IPS-15b (cell line): ENCODE measurements at regions not wholly inside any gene's neighbourhood (a gene's known extent, or its start where the extent isn't known, plus 50 kb on each side); places are given as distances from the start of the nearest gene placed in this dataset.
"Not testable (repeated sequence)": the region's sequence is repeated elsewhere in the genome, so short reads cannot be mapped to it uniquely, and the experiment has no call there.

ENCODE experiments used
- H3K27me3 ChIP-seq: one replicate; pipeline ENCODE4 v1.6.1; 2013; ENCODE audit warnings: low read length; ENCODE audit not compliant: control insufficient read depth, insufficient read depth
- H3K36me3 ChIP-seq: one replicate; pipeline ENCODE4 v1.6.1; 2013; ENCODE audit warnings: low read length; ENCODE audit not compliant: control insufficient read depth, insufficient read depth
- H3K4me1 ChIP-seq: one replicate; pipeline ENCODE4 v1.6.1; 2013; ENCODE audit warnings: mild to moderate bottlenecking, low read length; ENCODE audit not compliant: control insufficient read depth, insufficient read depth
- H3K4me3 ChIP-seq: one replicate; pipeline ENCODE4 v1.5.1; 2013; ENCODE audit warnings: low read depth, low read length
- H3K9ac ChIP-seq: one replicate; pipeline ENCODE4 v1.6.1; 2013; ENCODE audit warnings: low read depth, mild to moderate bottlenecking, low read length
- H3K9me3 ChIP-seq: one replicate; pipeline ENCODE4 v1.6.1; 2013; ENCODE audit warnings: mild to moderate bottlenecking, low read length; ENCODE audit not compliant: control insufficient read depth, insufficient read depth

DNA sequence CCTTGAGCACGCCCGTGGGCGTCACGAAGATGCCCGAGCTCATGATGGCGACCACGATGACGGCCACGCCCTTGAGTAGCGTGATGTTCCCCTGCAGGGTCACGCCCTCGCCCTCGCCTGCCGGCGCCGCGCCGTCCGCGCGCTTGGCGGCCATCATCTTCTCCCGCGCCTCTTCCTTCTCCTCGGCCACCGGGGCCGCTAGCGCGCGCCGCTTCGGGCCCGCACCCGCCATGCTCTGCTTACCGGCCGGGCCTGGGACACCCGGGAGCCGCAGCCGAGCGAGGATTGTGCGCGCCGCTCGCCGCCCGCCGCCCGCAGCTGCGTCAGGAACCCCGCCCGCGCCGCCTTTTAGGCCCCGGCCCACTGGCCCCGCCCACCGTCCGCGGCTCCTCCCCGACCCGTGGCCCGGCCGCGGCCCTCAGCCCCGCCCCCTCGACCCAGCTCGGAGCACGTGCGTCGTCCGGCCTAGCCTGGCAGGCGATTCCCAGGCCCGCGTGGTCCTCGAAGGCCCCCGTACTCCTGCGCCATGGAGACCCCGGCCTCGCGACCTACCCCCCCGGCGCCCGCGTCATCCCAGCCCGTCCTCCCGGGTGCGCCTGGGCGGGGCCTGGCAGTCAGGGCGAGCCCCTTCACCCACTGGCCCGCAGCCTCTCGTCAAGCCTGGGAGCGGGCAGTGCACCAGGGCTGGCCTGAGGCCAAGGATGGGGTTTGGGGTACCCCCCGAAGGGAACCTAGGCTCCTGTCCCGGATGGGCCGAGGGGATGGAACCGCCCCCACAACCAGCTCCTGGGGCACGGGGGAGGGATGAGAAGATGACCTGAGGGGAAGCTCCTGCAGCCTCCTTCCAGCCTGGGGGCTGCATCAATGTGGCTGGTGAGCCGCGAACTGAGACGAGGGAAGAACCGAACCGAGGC, 79.0 kb upstream of the METTL9 start:
- H3K9ac ChIP-seq, result peak overlapping the region; percentile 83
- H3K4me1 ChIP-seq, H3K27me3 ChIP-seq, H3K36me3 ChIP-seq, H3K9me3 ChIP-seq: not testable (repeated sequence)
- H3K4me3 ChIP-seq, result peak overlapping the region; percentile 87

DNA sequence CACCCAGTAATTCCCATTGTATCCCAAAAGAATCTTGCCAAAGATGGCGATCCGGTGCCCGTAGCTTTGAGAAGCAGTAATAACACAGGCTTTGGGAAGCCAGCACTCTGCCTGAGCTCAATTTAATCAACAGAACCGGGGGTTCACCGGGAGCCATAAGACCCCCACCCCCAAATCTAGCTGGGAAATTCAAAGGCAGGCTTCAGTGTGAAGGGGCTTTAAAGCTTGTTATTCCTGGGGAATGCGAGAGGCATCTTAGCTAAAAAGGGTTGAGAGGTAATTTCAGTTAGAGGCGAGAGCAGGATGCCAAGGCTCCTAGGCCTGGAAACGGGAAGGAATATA, 78.4 kb upstream of the METTL9 start:
- not testable (repeated sequence) for H3K27me3 ChIP-seq, H3K9me3 ChIP-seq, H3K36me3 ChIP-seq, H3K4me1 ChIP-seq
- Histone ChIP-seq H3K9ac (peak overlapping the region; percentile 37), H3K4me3 (peak overlapping the region; percentile 71)

DNA sequence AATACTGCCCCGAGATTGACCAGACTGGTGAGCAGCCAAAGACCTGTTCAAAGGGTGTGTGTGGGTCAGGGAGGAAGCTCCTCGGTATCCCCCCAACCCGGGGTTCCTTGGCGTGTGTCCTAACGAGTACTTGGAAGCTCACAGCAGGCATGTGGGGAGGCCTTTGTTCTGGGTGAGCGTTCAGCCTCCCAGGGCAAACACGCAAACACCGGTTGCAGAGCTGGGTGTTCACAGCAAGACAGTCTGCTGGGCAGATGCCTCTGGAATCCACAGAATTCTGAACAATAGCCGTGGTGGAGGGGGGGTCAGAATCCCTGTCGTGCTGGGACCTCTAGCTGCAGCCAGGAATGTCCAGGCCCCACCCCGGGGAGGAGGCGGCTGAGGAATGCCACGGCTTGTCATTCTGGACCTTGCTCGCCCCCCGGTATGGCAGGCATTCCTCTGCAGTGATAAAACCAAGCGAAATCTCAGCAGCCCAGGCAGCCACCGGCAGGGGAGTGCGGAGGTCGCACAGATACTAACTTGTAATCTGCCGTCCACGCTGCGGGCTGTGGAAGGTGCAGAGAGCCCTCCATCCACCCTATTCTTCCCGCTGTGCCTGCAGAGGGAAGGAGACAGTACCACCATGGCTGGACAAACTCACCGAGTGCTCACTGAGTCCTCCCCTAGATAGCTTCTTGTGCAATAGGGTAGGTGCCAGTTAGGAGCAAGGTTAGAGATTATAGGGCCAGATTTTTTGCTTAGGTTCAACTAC, 77.8 kb upstream of the METTL9 start:
- not testable (repeated sequence) for H3K4me1 ChIP-seq, H3K9me3 ChIP-seq, H3K36me3 ChIP-seq, H3K27me3 ChIP-seq
- H3K4me3 ChIP-seq, result peak overlapping the region; percentile 71
- H3K9ac ChIP-seq, result peak overlapping the region; percentile 26

DNA sequence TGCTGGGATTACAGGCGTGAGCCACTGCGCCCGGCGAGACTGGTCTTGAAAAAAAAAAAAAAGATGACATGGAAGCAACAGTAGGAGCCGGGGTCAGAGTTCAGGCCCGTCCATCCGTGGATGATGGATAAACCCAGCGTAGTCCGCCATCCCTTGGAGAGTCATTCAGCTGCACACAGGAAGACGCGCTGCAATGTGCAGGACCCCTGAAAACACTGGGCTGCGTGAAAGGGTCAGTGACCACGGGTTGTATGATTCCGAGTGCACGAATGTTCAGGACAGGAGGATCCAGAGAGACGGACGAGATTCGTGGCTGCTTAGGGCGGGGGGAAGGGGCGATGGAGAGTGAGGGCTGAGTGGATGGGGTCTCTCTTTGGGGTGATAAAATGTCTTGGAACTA, 76.5 kb upstream of the METTL9 start:
- not testable (repeated sequence) for H3K9ac ChIP-seq, H3K9me3 ChIP-seq, H3K4me1 ChIP-seq, H3K36me3 ChIP-seq, H3K4me3 ChIP-seq, H3K27me3 ChIP-seq

DNA sequence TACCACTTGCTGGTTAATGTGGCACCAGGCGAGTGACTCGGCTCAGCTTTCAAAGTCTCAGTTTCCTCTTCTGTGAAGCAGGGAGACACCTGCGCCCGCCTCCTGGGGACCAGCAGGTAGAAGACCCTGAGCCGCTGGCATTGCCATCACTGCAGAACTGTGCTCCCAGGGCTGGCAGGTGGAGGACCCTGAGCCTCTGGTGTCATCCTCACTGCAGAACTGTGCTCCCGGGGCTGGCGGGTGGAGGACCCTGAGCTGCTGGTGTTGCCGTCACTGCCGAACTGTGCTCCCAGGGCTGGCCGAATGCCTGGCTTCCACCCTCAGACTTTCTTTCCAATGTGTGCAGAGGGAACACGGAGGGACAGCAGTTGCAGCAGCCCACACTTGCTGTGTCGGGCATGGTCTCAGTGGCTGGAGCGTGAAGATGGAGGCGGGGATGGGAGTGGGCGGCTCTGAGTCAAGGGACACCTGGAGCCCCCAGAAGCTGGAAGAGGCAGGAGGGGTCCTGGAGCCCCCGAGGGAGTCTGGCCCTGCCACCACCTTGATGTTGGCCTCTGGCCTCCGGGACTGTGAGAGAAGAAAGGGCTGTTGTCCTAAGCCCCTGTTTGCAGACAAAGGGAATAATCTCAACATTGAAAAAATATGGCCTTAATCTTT, 75.8 kb upstream of the METTL9 start:
- Histone ChIP-seq H3K4me1 (peaks cover 8% of the 10 kb centered on the region), H3K9me3 (no peaks in the 10 kb centered on the region), H3K9ac (no peak overlapping the region), H3K4me3 (no peak overlapping the region), H3K36me3 (no peaks in the 10 kb centered on the region), H3K27me3 (no peaks in the 10 kb centered on the region)

DNA sequence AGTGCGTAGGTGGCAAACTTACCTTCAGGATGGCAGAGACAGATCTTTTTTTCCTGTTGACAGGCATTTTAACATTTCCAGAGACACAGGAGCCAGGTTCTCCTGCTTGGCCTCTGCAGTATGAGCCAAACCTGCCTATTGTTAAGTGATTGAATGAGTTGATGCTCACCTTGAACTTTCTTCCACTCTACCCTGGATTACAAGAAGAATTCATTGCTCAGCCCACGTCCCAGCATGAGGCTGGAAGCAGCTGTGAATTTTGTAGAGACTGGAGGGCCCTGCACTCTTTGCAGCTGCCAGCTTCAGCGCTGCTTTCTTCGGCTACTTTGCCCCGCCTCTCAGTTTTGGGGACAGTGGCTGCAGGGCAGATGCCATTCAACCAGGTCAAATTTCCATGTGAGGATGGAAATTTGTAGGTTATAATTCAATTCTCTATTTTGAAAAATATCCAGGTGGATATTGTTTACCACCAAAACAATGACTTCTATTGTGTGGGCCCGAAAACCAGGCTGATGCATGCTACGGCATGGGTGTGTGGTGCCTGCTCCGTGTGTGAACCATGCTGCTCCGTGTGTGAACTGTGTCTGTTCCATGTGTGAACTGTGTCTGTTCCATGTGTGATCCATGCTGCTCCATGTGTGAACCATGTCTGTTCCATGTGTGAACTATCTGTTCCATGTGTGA, 75.2 kb upstream of the METTL9 start:
- Histone ChIP-seq H3K4me3 (no peak overlapping the region), H3K27me3 (no peaks in the 10 kb centered on the region), H3K4me1 (peaks cover 8% of the 10 kb centered on the region), H3K36me3 (no peaks in the 10 kb centered on the region), H3K9me3 (no peaks in the 10 kb centered on the region), H3K9ac (no peak overlapping the region)

DNA sequence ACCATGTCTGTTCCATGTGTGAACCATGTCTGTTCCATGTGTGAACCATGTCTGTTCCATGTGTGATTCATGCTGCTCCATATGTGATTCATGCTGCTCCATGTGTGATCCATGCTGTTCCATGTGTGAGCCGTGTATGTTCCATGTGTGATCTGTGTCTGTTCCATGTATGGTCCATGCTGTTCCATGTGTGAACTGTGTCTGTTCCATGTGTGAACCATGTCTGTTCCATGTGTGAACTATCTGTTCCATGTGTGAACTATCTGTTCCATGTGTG, 74.7 kb upstream of the METTL9 start:
- not testable (repeated sequence) for H3K4me1 ChIP-seq, H3K9me3 ChIP-seq, H3K27me3 ChIP-seq, H3K9ac ChIP-seq, H3K4me3 ChIP-seq, H3K36me3 ChIP-seq

DNA sequence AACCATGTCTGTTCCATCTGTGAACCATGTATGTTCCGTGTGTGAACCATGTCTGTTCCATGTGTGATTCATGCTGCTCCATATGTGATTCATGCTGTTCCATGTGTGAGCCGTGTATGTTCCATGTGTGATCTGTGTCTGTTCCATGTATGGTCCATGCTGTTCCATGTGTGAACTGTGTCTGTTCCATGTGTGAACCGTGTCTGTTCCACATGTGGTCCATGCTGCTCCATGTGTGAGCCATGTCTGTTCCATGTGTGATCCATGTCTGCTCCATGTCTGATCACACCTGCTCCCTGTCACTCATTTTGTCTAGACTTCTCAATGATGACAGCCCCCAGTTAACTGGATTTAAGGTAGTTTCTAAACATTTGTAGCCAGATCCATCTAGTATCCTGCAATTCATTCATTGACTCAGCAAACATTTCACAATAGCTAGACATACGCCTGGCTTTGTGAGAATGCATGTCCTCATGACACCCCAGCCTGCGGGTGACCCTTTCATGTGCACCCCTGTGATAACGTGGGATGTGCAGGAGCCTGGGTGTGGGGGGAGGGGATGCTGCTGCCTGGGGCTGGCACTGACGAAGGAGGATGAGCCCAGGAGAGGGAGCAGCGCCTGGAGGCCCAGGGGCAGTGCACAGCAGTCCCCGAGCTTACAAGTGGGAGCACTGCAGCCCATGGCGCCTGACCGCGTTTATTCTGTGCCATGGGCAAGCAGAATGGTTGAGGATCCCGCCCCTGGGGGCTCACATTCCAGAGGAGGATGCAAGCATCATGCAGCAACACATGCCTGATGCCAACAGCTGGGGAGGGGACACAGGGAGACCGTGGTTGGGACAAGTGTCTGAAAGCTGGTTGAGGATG, 74.1 kb upstream of the METTL9 start:
- H3K9me3 ChIP-seq, H3K27me3 ChIP-seq, H3K9ac ChIP-seq, H3K4me3 ChIP-seq, H3K4me1 ChIP-seq, H3K36me3 ChIP-seq: not testable (repeated sequence)

DNA sequence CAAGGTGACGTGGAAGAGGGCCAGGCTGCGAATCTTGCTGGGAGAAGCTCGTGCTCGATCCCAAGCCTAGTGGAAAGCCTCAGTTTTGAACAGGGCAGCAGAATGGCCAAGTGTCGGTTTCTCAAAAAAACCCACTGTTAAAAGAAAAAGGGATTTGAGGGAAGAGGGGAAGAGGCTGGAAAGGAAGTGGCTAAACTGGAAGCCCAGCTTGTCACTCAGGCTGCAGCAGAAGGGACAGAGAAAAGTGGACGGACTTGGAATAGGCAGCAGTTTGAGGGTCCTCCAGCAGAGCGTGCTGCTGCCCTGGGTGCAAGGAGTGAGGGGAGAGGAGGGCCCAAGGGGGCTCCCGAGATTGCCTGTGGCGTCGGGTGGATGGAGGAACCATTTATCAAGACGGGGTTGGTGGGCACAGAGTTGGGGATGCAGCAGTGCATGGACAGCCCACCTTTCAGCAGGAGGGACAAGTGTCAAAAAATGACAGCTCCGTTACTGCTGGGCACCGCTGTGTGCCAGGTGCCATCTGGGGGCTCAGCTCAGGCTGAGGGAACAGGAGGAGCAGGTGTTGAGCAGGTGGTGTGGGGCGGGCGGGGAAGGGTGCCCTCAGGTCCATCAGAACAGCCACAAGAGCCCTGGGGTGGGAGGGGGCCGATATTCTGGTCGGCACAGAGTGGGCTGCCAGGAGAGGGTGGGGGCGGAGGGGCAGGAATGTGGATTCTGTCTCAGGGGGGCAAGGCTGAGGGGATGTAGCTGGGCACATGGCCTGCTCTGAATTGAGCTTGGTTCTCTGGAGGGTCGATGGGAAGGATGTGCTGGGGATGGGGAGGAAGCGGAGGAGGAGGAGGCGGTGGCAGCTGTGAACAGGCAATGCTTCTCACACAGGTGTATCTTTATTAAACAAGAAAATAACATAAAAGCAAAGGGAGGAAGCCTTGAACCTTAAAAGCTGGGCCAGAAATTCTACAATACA, 73.1 kb upstream of the METTL9 start:
- not testable (repeated sequence) for H3K4me1 ChIP-seq, H3K9me3 ChIP-seq, H3K9ac ChIP-seq, H3K4me3 ChIP-seq, H3K27me3 ChIP-seq, H3K36me3 ChIP-seq

DNA sequence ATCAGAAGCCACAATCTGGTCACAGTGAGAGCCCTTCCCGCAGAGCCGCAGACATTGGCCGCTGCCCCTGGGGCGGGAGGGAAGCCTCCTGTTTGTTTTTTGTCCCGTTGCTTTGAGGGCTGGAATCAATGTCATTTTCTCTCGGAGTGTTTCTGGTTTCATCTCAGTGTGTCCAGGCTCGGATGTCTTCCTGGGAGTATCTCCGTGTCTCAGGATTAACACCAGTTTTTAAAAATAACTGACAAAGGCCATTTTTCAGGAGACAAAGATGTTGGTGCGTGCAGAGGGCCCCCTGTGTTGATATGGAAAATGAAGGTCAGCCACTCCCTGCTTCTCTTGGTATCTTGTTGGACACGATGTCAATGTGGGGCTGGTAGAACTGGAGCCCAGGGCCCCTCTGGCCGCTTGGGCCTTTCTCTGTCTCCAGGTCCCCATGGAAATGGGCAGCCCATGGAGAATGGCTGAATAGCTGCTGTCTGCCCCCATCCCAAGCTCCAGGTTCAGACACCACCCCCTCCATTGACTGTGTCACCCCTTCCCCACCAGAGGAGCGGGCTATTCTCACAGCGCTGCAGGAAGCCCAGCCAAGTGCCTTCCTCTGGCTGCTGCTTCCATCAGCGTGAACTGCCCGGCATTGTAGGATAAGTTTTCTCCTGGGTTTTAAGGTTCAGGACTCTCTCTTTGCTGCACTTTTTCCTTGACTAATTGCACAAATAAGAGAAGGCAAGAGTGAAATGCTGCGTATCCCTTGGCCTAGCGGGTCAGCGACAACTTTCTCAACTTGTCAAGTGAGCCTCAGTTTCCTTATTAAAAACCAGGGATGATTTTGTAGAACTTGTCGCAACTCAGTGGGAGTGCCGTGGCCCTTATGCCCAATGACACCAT, 72.2 kb upstream of the METTL9 start:
- Histone ChIP-seq H3K9ac (no peak overlapping the region), H3K4me1 (peaks cover 8% of the 10 kb centered on the region)

More for the DNA sequence above, 72.2 kb upstream of the METTL9 start:
- H3K36me3 ChIP-seq, result no peaks in the 10 kb centered on the region
- H3K4me3 ChIP-seq, result no peak overlapping the region
- H3K9me3 ChIP-seq, result no peaks in the 10 kb centered on the region
- H3K27me3 ChIP-seq, result no peaks in the 10 kb centered on the region
